HepG2 (cell line): ENCODE measurements at regions not wholly inside any gene's neighbourhood (a gene's known extent, or its start where the extent isn't known, plus 50 kb on each side); places are given as distances from the start of the nearest gene placed in this dataset.
"Not testable (repeated sequence)": the region's sequence is repeated elsewhere in the genome, so short reads cannot be mapped to it uniquely, and the experiment has no call there.

Experiments
- BRCA1 ChIP-seq: sonication (generic); formaldehyde crosslinking; IDR thresholded peaks from 2 replicates; pipeline ENCODE4 v1.4.0; 2020; ENCODE audit warnings: missing genetic modification reagents
- FOXA3 ChIP-seq: IDR thresholded peaks from 2 replicates; pipeline ENCODE4 v1.6.1; 2016; ENCODE audit warnings: missing genetic modification reagents, missing compliant biosample characterization
- FOXJ3 ChIP-seq: sonication (generic); formaldehyde crosslinking; IDR thresholded peaks from 2 replicates; pipeline ENCODE4 v1.4.0; 2020; ENCODE audit warnings: missing genetic modification reagents, mild to moderate bottlenecking, borderline replicate concordance
- TCF7 ChIP-seq: sonication (generic); IDR thresholded peaks from 2 replicates; pipeline ENCODE4 v1.6.1; 2016; ENCODE audit warnings: antibody characterized with exemption, low read depth
- TERF1 ChIP-seq: sonication (generic); formaldehyde crosslinking; IDR thresholded peaks from 2 replicates; pipeline ENCODE4 v1.8.0; 2022; ENCODE audit warnings: mild to moderate bottlenecking, missing genetic modification reagents, moderate library complexity
- ZNF274 ChIP-seq: sonication (generic); formaldehyde crosslinking; IDR thresholded peaks from 2 replicates; pipeline ENCODE4 v1.5.1; 2020; ENCODE audit warnings: mild to moderate bottlenecking, missing genetic modification reagents

- not testable (repeated sequence) for TF ChIP-seq FOXA3; ZNF274 (CRISPR knock-in tag); BRCA1 (CRISPR knock-in tag); FOXJ3 (CRISPR knock-in tag); TCF7; TERF1 (CRISPR knock-in tag)
Measured at GRCh38 chr16:16449712-16450237, 70.8 kb downstream of the NPIPA7 start.
